ENCODE measurements at regions not wholly inside any gene's neighbourhood (a gene's known extent, or its start where the extent isn't known, plus 50 kb on each side); places are given as distances from the start of the nearest gene placed in this dataset.

GRCh38 chrY:15440696-15441408 lies 916.5 kb downstream of the NLGN4Y start:
- Mint-ChIP-seq H3K27me3 (ENCODE audit: unreplicated experiment) (no peaks in the 10 kb centered on the region), H3K9me3 (ENCODE audit: unreplicated experiment) (no peaks in the 10 kb centered on the region), H3K36me3 (ENCODE audit: unreplicated experiment) (no peaks in the 10 kb centered on the region), H3K4me1 (ENCODE audit: low read depth, unreplicated experiment) (peaks cover 3% of the 10 kb centered on the region), H3K4me3 (ENCODE audit: unreplicated experiment) (no peak overlapping the region), H3K27ac (ENCODE audit: unreplicated experiment) (no peak overlapping the region)
- no peak for DNase-seq
- TF ChIP-seq, protein P1, sequence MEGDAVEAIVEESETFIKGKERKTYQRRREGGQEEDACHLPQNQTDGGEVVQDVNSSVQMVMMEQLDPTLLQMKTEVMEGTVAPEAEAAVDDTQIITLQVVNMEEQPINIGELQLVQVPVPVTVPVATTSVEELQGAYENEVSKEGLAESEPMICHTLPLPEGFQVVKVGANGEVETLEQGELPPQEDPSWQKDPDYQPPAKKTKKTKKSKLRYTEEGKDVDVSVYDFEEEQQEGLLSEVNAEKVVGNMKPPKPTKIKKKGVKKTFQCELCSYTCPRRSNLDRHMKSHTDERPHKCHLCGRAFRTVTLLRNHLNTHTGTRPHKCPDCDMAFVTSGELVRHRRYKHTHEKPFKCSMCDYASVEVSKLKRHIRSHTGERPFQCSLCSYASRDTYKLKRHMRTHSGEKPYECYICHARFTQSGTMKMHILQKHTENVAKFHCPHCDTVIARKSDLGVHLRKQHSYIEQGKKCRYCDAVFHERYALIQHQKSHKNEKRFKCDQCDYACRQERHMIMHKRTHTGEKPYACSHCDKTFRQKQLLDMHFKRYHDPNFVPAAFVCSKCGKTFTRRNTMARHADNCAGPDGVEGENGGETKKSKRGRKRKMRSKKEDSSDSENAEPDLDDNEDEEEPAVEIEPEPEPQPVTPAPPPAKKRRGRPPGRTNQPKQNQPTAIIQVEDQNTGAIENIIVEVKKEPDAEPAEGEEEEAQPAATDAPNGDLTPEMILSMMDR (IDR thresholded peaks at IDR 0.05; ENCODE audit: partially characterized antibody, unreplicated experiment), result no peak

GRCh38 chrY:15441878-15442277 lies 917.5 kb downstream of the NLGN4Y start:
- no peaks in the 10 kb centered on the region for H3K9me3 Mint-ChIP-seq (ENCODE audit: unreplicated experiment)
- H3K27ac Mint-ChIP-seq (ENCODE audit: unreplicated experiment), result no peak overlapping the region
- TF ChIP-seq, protein P1 (IDR thresholded peaks at IDR 0.05; ENCODE audit: partially characterized antibody, unreplicated experiment), result no peak

DNA sequence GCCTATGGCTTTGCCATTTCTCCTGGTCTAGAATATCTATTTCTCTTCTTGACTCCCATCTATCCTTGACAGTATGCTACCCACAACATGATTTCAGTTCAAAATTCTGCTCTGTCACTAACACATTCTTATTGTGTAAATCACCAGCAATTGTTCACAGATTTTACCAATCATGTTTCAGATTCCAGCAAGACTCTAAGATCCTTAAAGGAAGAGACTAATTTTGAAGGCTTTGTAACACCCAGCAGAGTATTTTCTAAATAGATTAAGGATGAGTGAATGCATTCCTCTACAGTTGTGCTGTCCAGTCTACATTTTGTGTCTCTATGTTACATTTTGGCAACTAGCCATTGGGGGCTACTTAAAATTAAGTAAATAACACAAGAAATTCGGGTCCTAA lies 921.5 kb downstream of the NLGN4Y start:
- DNase-seq, result no peak
- Mint-ChIP-seq H3K4me3 (ENCODE audit: unreplicated experiment) (no peak overlapping the region), H3K9me3 (ENCODE audit: unreplicated experiment) (no peaks in the 10 kb centered on the region), H3K36me3 (ENCODE audit: unreplicated experiment) (no peaks in the 10 kb centered on the region), H3K27ac (ENCODE audit: unreplicated experiment) (no peak overlapping the region), H3K4me1 (ENCODE audit: low read depth, unreplicated experiment) (peaks cover 3% of the 10 kb centered on the region), H3K27me3 (ENCODE audit: unreplicated experiment) (no peaks in the 10 kb centered on the region)
- TF ChIP-seq, protein P1 (IDR thresholded peaks at IDR 0.05; ENCODE audit: partially characterized antibody, unreplicated experiment), result no peak

More at GRCh38 chrY:15441878-15442277, 917.5 kb downstream of the NLGN4Y start:
- H3K27me3 Mint-ChIP-seq (ENCODE audit: unreplicated experiment), result no peaks in the 10 kb centered on the region
- no peak for DNase-seq
- H3K4me1 Mint-ChIP-seq (ENCODE audit: low read depth, unreplicated experiment), result peaks cover 3% of the 10 kb centered on the region
- H3K4me3 Mint-ChIP-seq (ENCODE audit: unreplicated experiment), result no peak overlapping the region
- no peaks in the 10 kb centered on the region for H3K36me3 Mint-ChIP-seq (ENCODE audit: unreplicated experiment)

- Mint-ChIP-seq H3K4me1 (ENCODE audit: low read depth, unreplicated experiment) (peaks cover 3% of the 10 kb centered on the region), H3K4me3 (ENCODE audit: unreplicated experiment) (no peak overlapping the region), H3K36me3 (ENCODE audit: unreplicated experiment) (no peaks in the 10 kb centered on the region), H3K27me3 (ENCODE audit: unreplicated experiment) (no peaks in the 10 kb centered on the region), H3K9me3 (ENCODE audit: unreplicated experiment) (no peaks in the 10 kb centered on the region), H3K27ac (ENCODE audit: unreplicated experiment) (no peak overlapping the region)
- no peak for DNase-seq
- TF ChIP-seq, protein P1 (IDR thresholded peaks at IDR 0.05; ENCODE audit: partially characterized antibody, unreplicated experiment), result no peak
Observed at GRCh38 chrY:15446861-15447260, 922.5 kb downstream of the NLGN4Y start.

- no peak overlapping the region for H3K4me3 Mint-ChIP-seq (ENCODE audit: unreplicated experiment)
- no peaks in the 10 kb centered on the region for H3K36me3 Mint-ChIP-seq (ENCODE audit: unreplicated experiment)
- TF ChIP-seq, protein P1 (IDR thresholded peaks at IDR 0.05; ENCODE audit: partially characterized antibody, unreplicated experiment), result no peak
Observed at GRCh38 chrY:15447959-15448358, 923.6 kb downstream of the NLGN4Y start.

More at GRCh38 chrY:15447959-15448358, 923.6 kb downstream of the NLGN4Y start:
- DNase-seq, result no peak
- Mint-ChIP-seq H3K27me3 (ENCODE audit: unreplicated experiment) (no peaks in the 10 kb centered on the region), H3K4me1 (ENCODE audit: low read depth, unreplicated experiment) (no peaks in the 10 kb centered on the region), H3K27ac (ENCODE audit: unreplicated experiment) (no peak overlapping the region), H3K9me3 (ENCODE audit: unreplicated experiment) (no peaks in the 10 kb centered on the region)

Data from glutamatergic neuron (in vitro differentiated cells).